Mucosa of descending colon (tissue), 3 donors: ENCODE measurements at regions not wholly inside any gene's neighbourhood (a gene's known extent, or its start where the extent isn't known, plus 50 kb on each side); places are given as distances from the start of the nearest gene placed in this dataset.
A peak's percentile ranks its signal among the peaks of the same experiment; 100 is the strongest.

Source experiments
- ATAC-seq: fragments of 200-7000 bp; cut with Tn5 transposase; one replicate; pipeline ENCODE4 v1.9.1; 2020; ENCODE audit warnings: mild to moderate bottlenecking, moderate library complexity
- DNase-seq, 3 donors: peaks; one replicate each; pipeline ENCODE4 v3.0.0-alpha.2; 2020
- H3K36me3 ChIP-seq: fragments of 200-600 bp; one replicate; pipeline ENCODE4 v1.8.0; 2021; ENCODE audit warnings: low read depth, mild to moderate bottlenecking
- H3K4me1 ChIP-seq: fragments of 200-600 bp; one replicate; pipeline ENCODE4 v1.8.0; 2021; ENCODE audit warnings: low read depth, mild to moderate bottlenecking
- H3K4me3 ChIP-seq: fragments of 200-600 bp; one replicate; pipeline ENCODE4 v1.8.0; 2021; ENCODE audit warnings: mild to moderate bottlenecking
- H3K9me3 ChIP-seq: fragments of 200-600 bp; one replicate; pipeline ENCODE4 v1.8.0; 2021; ENCODE audit warnings: mild to moderate bottlenecking
- intact Hi-C, 2 donors: fragments of 100-400 bp; cut with DNase I in 1 of 2; cut with micrococcal nuclease in 1 of 2; formaldehyde crosslinking; loops; one replicate each; pipeline versions ENCODE4 v1.11.0 to v1.11.1; 2022; cut with DNase I, micrococcal nuclease
- TF ChIP-seq, protein P1 (sequence below): fragments of 200-600 bp; IDR thresholded peaks from one replicate; pipeline ENCODE4 v1.8.0; 2022; ENCODE audit warnings: antibody characterized with exemption, mild to moderate bottlenecking
- donor health status: DM: no; HTN: no; CAD: no; lungs with moderate emphysema.
- donor health status: DM: no; HTN: no; CAD: no.
- donor health status: DM: no; HTN: yes; CAD: no.

- DNase-seq (peak in 1 of 3 donors; percentile 9), ATAC-seq (peak; percentile 51)
- TF ChIP-seq, protein P1, sequence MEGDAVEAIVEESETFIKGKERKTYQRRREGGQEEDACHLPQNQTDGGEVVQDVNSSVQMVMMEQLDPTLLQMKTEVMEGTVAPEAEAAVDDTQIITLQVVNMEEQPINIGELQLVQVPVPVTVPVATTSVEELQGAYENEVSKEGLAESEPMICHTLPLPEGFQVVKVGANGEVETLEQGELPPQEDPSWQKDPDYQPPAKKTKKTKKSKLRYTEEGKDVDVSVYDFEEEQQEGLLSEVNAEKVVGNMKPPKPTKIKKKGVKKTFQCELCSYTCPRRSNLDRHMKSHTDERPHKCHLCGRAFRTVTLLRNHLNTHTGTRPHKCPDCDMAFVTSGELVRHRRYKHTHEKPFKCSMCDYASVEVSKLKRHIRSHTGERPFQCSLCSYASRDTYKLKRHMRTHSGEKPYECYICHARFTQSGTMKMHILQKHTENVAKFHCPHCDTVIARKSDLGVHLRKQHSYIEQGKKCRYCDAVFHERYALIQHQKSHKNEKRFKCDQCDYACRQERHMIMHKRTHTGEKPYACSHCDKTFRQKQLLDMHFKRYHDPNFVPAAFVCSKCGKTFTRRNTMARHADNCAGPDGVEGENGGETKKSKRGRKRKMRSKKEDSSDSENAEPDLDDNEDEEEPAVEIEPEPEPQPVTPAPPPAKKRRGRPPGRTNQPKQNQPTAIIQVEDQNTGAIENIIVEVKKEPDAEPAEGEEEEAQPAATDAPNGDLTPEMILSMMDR: no peak
- intact Hi-C loops: no loop called here
- Histone ChIP-seq H3K4me3 (no peak overlapping the region), H3K4me1 (no peaks in the 10 kb centered on the region), H3K9me3 (no peaks in the 10 kb centered on the region), H3K36me3 (no peaks in the 10 kb centered on the region)
Observed at GRCh38 chr2:55992455-55992854, 68.9 kb upstream of the EFEMP1 start.

GRCh38 chr2:55993685-55994084 is 70.1 kb upstream of the EFEMP1 start:
- H3K4me3 ChIP-seq: no peak overlapping the region
- TF ChIP-seq, protein P1: no peak
- intact Hi-C loops: no loop called here
- ATAC-seq (no peak), DNase-seq (no peak)
- H3K9me3 ChIP-seq: no peaks in the 10 kb centered on the region
- H3K4me1 ChIP-seq: no peaks in the 10 kb centered on the region
- H3K36me3 ChIP-seq: no peaks in the 10 kb centered on the region

- H3K4me1 ChIP-seq: no peaks in the 10 kb centered on the region
- no peaks in the 10 kb centered on the region for H3K9me3 ChIP-seq
- H3K36me3 ChIP-seq: no peaks in the 10 kb centered on the region
- TF ChIP-seq, protein P1: no peak
- intact Hi-C loops: no loop called here
- DNase-seq (no peak), ATAC-seq (no peak)
- H3K4me3 ChIP-seq: no peak overlapping the region
Observed at GRCh38 chr2:55995211-55995610, 71.6 kb upstream of the EFEMP1 start.

DNA sequence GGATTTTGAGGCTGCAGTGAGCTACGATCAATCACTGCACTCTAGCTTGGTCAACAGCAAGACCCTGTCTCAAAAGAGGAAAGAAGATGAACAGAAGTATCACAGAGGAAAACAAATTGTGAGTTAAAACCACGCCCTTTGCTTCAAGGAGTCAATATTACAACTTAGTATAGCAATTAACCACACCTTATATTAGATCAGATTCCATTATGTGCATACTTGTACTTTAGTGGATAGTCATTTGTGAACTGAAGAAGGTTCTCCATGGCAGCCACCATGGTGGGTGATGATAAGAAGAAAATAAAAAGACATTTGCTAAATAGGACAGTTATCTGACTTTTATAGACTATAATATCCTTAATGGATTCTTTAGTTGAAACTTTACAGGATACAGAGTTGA is 72.3 kb upstream of the EFEMP1 start:
- no peak overlapping the region for H3K4me3 ChIP-seq
- intact Hi-C loops: no loop called here
- no peak for ATAC-seq
- H3K36me3 ChIP-seq: no peaks in the 10 kb centered on the region
- no peaks in the 10 kb centered on the region for H3K4me1 ChIP-seq
- no peaks in the 10 kb centered on the region for H3K9me3 ChIP-seq
- no peak for DNase-seq
- TF ChIP-seq, protein P1: no peak

DNA sequence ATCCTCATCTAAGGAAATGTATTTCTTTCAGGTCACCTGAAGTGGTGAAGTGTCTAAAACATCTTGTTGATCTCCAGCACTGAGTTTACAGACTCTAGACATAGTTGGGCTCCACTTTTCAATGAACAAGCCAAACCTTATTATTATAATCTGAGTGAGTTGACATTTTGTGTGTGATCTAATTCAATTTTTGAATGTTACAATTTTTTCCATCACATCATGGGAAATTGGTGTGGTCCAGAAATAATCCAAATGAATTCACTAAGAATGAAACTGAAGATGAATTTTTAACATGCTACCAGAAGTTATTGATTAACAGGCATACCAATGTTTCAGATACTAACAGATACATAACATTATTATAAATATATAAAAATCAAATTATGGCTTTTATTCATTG is 75.6 kb upstream of the EFEMP1 start:
- TF ChIP-seq, protein P1: no peak
- H3K36me3 ChIP-seq: no peaks in the 10 kb centered on the region
- intact Hi-C loops: no loop called here
- no peaks in the 10 kb centered on the region for H3K9me3 ChIP-seq
- no peak for ATAC-seq
- H3K4me1 ChIP-seq: no peaks in the 10 kb centered on the region
- no peak for DNase-seq
- no peak overlapping the region for H3K4me3 ChIP-seq

GRCh38 chr2:55999790-56000189 is 76.2 kb upstream of the EFEMP1 start:
- intact Hi-C loops: no loop called here
- Histone ChIP-seq H3K4me3 (no peak overlapping the region), H3K36me3 (no peaks in the 10 kb centered on the region), H3K4me1 (no peaks in the 10 kb centered on the region), H3K9me3 (no peaks in the 10 kb centered on the region)
- ATAC-seq: no peak
- no peak for DNase-seq
- TF ChIP-seq, protein P1: no peak
